ENCODE measurements at regions not wholly inside any gene's neighbourhood (a gene's known extent, or its start where the extent isn't known, plus 50 kb on each side); places are given as distances from the start of the nearest gene placed in this dataset.

DNA sequence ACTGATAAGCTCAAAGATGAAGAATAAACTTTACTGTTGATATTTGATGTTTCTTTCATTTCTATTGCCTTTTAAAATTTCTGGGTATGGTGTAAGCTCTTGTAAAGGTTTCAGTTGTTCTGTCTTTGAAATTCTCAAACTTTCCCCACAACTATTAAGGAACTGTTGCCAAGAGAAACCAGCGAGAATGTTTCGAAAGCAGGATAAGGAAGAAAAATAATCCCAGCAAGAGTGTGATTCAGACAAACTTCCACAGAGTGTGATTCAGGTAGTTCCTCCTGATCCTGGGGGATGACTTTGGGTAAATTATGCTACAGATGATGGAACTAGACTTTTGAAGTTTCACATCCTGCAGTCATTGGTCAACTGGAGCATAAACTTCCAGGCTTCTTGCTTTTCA is 632.0 kb downstream of the NSUN3 start:
- dilution Hi-C loops (cut with MboI; ENCODE audit: extremely low pct_ligation_motif_present, low sequenced_read_pairs), result no loop called here
- no peak for FAIRE-seq

DNA sequence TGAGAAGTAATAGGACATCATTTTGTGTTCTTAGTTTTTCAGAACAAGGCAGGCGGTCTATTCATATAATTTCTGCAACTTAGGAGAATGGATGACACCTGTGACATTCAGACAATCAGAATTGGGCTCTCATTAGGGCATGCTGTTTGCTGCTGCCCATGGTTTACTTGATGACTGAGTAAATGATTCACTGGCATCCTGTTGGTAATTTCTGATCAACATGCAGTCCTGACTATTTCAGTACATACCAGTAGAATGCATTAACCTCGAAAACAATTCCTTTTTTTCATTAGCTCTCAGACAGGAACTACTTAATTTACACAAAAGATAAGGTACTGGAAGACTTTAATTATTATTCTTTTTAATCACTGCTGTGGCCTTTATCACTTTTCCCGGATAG is 641.6 kb downstream of the NSUN3 start:
- DNase-seq (ENCODE audit: low read depth, low spot score) (no peak), FAIRE-seq (no peak)
- no peak overlapping the region for H2AFZ ChIP-seq (ENCODE audit: control insufficient read depth, low read length)

More for the DNA sequence above, 632.0 kb downstream of the NSUN3 start:
- Histone ChIP-seq H3K79me2 (ENCODE audit: control insufficient read depth, insufficient read depth, low read length) (no peaks in the 10 kb centered on the region), H3K9me1 (ENCODE audit: control insufficient read depth, extremely low read depth, insufficient read depth, low read length) (no peaks in the 10 kb centered on the region), H3K9ac (ENCODE audit: control insufficient read depth, extremely low read depth, insufficient read depth, low read length) (no peak overlapping the region), H3K9me3 (ENCODE audit: control insufficient read depth, low read depth, low read length) (no peaks in the 10 kb centered on the region), H2AFZ (ENCODE audit: control insufficient read depth, low read length) (no peak overlapping the region), H3K36me3 (ENCODE audit: control insufficient read depth in 2 of 2, extremely low read depth in 1 of 2, insufficient read depth in 2 of 2, low read length in 2 of 2) (no peaks in the 10 kb centered on the region), H3K27me3 (ENCODE audit: control insufficient read depth, extremely low read depth, insufficient read depth, low read length) (no peaks in the 10 kb centered on the region), H3K4me2 (ENCODE audit: control insufficient read depth, extremely low read depth, insufficient read depth, low read depth, low read length) (no peak overlapping the region), H3K4me3 (ENCODE audit: control insufficient read depth in 2 of 3, extremely low read depth in 1 of 3, insufficient read depth in 2 of 3, low read depth in 1 of 3, low read length in 3 of 3) (no peak overlapping the region), H3K4me1 (ENCODE audit: control insufficient read depth, extremely low read depth, insufficient read depth, low read length) (no peaks in the 10 kb centered on the region), H4K20me1 (ENCODE audit: control insufficient read depth, extremely low read depth, insufficient read depth, low read length) (no peaks in the 10 kb centered on the region), H3K27ac (ENCODE audit: control insufficient read depth, insufficient read depth, low read length) (no peak overlapping the region)
- no peak for DNase-seq (ENCODE audit: low read depth, low spot score)
- TF ChIP-seq, protein P1, sequence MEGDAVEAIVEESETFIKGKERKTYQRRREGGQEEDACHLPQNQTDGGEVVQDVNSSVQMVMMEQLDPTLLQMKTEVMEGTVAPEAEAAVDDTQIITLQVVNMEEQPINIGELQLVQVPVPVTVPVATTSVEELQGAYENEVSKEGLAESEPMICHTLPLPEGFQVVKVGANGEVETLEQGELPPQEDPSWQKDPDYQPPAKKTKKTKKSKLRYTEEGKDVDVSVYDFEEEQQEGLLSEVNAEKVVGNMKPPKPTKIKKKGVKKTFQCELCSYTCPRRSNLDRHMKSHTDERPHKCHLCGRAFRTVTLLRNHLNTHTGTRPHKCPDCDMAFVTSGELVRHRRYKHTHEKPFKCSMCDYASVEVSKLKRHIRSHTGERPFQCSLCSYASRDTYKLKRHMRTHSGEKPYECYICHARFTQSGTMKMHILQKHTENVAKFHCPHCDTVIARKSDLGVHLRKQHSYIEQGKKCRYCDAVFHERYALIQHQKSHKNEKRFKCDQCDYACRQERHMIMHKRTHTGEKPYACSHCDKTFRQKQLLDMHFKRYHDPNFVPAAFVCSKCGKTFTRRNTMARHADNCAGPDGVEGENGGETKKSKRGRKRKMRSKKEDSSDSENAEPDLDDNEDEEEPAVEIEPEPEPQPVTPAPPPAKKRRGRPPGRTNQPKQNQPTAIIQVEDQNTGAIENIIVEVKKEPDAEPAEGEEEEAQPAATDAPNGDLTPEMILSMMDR (optimal IDR thresholded peaks at IDR 0.05 in 1 of 3, IDR thresholded peaks at IDR 0.05 in 1 of 3, conservative IDR thresholded peaks at IDR 0.05 in 1 of 3; ENCODE audit: extremely low read depth in 1 of 3, insufficient read depth in 2 of 3, low read length in 3 of 3), result no peak

More for the DNA sequence above, 641.6 kb downstream of the NSUN3 start:
- no peaks in the 10 kb centered on the region for H3K4me1 ChIP-seq (ENCODE audit: control insufficient read depth, extremely low read depth, insufficient read depth, low read length)
- H3K9ac ChIP-seq (ENCODE audit: control insufficient read depth, extremely low read depth, insufficient read depth, low read length), result no peak overlapping the region
- no peaks in the 10 kb centered on the region for H3K36me3 ChIP-seq (ENCODE audit: control insufficient read depth in 2 of 2, extremely low read depth in 1 of 2, insufficient read depth in 2 of 2, low read length in 2 of 2)
- no peaks in the 10 kb centered on the region for H3K9me3 ChIP-seq (ENCODE audit: control insufficient read depth, low read depth, low read length)
- no peaks in the 10 kb centered on the region for H3K9me1 ChIP-seq (ENCODE audit: control insufficient read depth, extremely low read depth, insufficient read depth, low read length)
- dilution Hi-C loops (cut with MboI; ENCODE audit: extremely low pct_ligation_motif_present, low sequenced_read_pairs), result no loop called here
- no peak overlapping the region for H3K4me3 ChIP-seq (ENCODE audit: control insufficient read depth in 2 of 3, extremely low read depth in 1 of 3, insufficient read depth in 2 of 3, low read depth in 1 of 3, low read length in 3 of 3)
- TF ChIP-seq, protein P1 (optimal IDR thresholded peaks at IDR 0.05 in 1 of 3, IDR thresholded peaks at IDR 0.05 in 1 of 3, conservative IDR thresholded peaks at IDR 0.05 in 1 of 3; ENCODE audit: extremely low read depth in 1 of 3, insufficient read depth in 2 of 3, low read length in 3 of 3), result no peak
- TF ChIP-seq EZH2 (IDR thresholded peaks at IDR 0.05; ENCODE audit: low read length), result no peak
- no peaks in the 10 kb centered on the region for H3K27me3 ChIP-seq (ENCODE audit: control insufficient read depth, extremely low read depth, insufficient read depth, low read length)
- no peak overlapping the region for H3K27ac ChIP-seq (ENCODE audit: control insufficient read depth, insufficient read depth, low read length)
- H3K4me2 ChIP-seq (ENCODE audit: control insufficient read depth, extremely low read depth, insufficient read depth, low read depth, low read length), result no peak overlapping the region
- H4K20me1 ChIP-seq (ENCODE audit: control insufficient read depth, extremely low read depth, insufficient read depth, low read length), result no peaks in the 10 kb centered on the region
- no peaks in the 10 kb centered on the region for H3K79me2 ChIP-seq (ENCODE audit: control insufficient read depth, insufficient read depth, low read length)

Measured in keratinocyte (primary cell).